Adipocyte (in vitro differentiated cells): ENCODE measurements at regions not wholly inside any gene's neighbourhood (a gene's known extent, or its start where the extent isn't known, plus 50 kb on each side); places are given as distances from the start of the nearest gene placed in this dataset.

ENCODE experiments used
- DNase-seq: peaks from one replicate; pipeline ENCODE4 v3.0.0-alpha.2; 2015; ENCODE audit warnings: low read depth
- H3K27me3 ChIP-seq: replicated peaks from 2 replicates; pipeline ENCODE4 v1.7.0; 2013; ENCODE audit warnings: mild to moderate bottlenecking, low read length, moderate library complexity; ENCODE audit not compliant: control insufficient read depth, insufficient read depth
- H3K36me3 ChIP-seq: 2 replicates; pipeline ENCODE4 v1.7.0; 2013; ENCODE audit warnings: low read length, mild to moderate bottlenecking, moderate library complexity; ENCODE audit not compliant: control insufficient read depth, insufficient read depth, severe bottlenecking
- H3K4me1 ChIP-seq: 2 replicates; pipeline ENCODE4 v1.7.0; 2013; ENCODE audit warnings: mild to moderate bottlenecking, low read length, moderate library complexity; ENCODE audit not compliant: control insufficient read depth, insufficient read depth
- H3K4me3 ChIP-seq: 2 replicates; pipeline ENCODE4 v1.7.0; 2013; ENCODE audit warnings: mild to moderate bottlenecking, low read length, moderate library complexity
- H3K9ac ChIP-seq: 2 replicates; pipeline ENCODE4 v1.7.0; 2013; ENCODE audit warnings: mild to moderate bottlenecking, low read length, moderate library complexity
- H3K9me3 ChIP-seq: 2 replicates; pipeline ENCODE4 v1.7.0; 2013; ENCODE audit warnings: mild to moderate bottlenecking, low read length, moderate library complexity; ENCODE audit not compliant: control insufficient read depth

- Histone ChIP-seq H3K4me3 (no peak overlapping the region), H3K36me3 (no peaks in the 10 kb centered on the region), H3K9me3 (peaks cover 15% of the 10 kb centered on the region), H3K4me1 (no peaks in the 10 kb centered on the region), H3K27me3 (no peaks in the 10 kb centered on the region), H3K9ac (no peak overlapping the region)
- DNase-seq = no peak
Observed at GRCh38 chrX:4379071-4379470, 665.6 kb upstream of the PRKX start.

GRCh38 chrX:4373791-4374190, 660.3 kb upstream of the PRKX start:
- peaks cover 20% of the 10 kb centered on the region for H3K9me3 ChIP-seq
- no peak overlapping the region for H3K4me3 ChIP-seq
- DNase-seq = no peak
- no peak overlapping the region for H3K9ac ChIP-seq
- H3K4me1 ChIP-seq = no peaks in the 10 kb centered on the region
- no peaks in the 10 kb centered on the region for H3K27me3 ChIP-seq
- no peaks in the 10 kb centered on the region for H3K36me3 ChIP-seq

- Histone ChIP-seq H3K9me3 (no peaks in the 10 kb centered on the region), H3K9ac (no peak overlapping the region), H3K36me3 (no peaks in the 10 kb centered on the region), H3K27me3 (no peaks in the 10 kb centered on the region), H3K4me1 (no peaks in the 10 kb centered on the region), H3K4me3 (no peak overlapping the region)
- no peak for DNase-seq
Observed at GRCh38 chrX:4358577-4358976, 645.1 kb upstream of the PRKX start.

GRCh38 chrX:4322916-4323315, 609.5 kb upstream of the PRKX start:
- peaks cover 2% of the 10 kb centered on the region for H3K9me3 ChIP-seq

GRCh38 chrX:4320436-4320947, 607.0 kb upstream of the PRKX start:
- Histone ChIP-seq H3K9me3 (no peaks in the 10 kb centered on the region), H3K27me3 (no peaks in the 10 kb centered on the region), H3K4me3 (no peak overlapping the region), H3K9ac (no peak overlapping the region), H3K36me3 (no peaks in the 10 kb centered on the region), H3K4me1 (no peaks in the 10 kb centered on the region)
- no peak for DNase-seq

More at GRCh38 chrX:4322916-4323315, 609.5 kb upstream of the PRKX start:
- Histone ChIP-seq H3K27me3 (no peaks in the 10 kb centered on the region), H3K9ac (no peak overlapping the region), H3K4me3 (no peak overlapping the region), H3K36me3 (no peaks in the 10 kb centered on the region), H3K4me1 (no peaks in the 10 kb centered on the region)
- no peak for DNase-seq

GRCh38 chrX:4315891-4316290, 602.4 kb upstream of the PRKX start:
- Histone ChIP-seq H3K27me3 (no peaks in the 10 kb centered on the region), H3K4me3 (no peak overlapping the region), H3K36me3 (no peaks in the 10 kb centered on the region), H3K9ac (no peak overlapping the region), H3K9me3 (no peaks in the 10 kb centered on the region), H3K4me1 (no peaks in the 10 kb centered on the region)
- DNase-seq = no peak

GRCh38 chrX:4314586-4314985, 601.1 kb upstream of the PRKX start:
- H3K9ac ChIP-seq = no peak overlapping the region

GRCh38 chrX:4277122-4277521, 563.7 kb upstream of the PRKX start:
- no peak overlapping the region for H3K9ac ChIP-seq
- DNase-seq = no peak
- no peak overlapping the region for H3K4me3 ChIP-seq
- no peaks in the 10 kb centered on the region for H3K4me1 ChIP-seq
- H3K36me3 ChIP-seq = no peaks in the 10 kb centered on the region
- no peaks in the 10 kb centered on the region for H3K9me3 ChIP-seq
- H3K27me3 ChIP-seq = no peaks in the 10 kb centered on the region

More at GRCh38 chrX:4314586-4314985, 601.1 kb upstream of the PRKX start:
- Histone ChIP-seq H3K9me3 (no peaks in the 10 kb centered on the region), H3K4me3 (no peak overlapping the region), H3K27me3 (no peaks in the 10 kb centered on the region), H3K36me3 (no peaks in the 10 kb centered on the region), H3K4me1 (no peaks in the 10 kb centered on the region)
- no peak for DNase-seq

- Histone ChIP-seq H3K4me1 (no peaks in the 10 kb centered on the region), H3K4me3 (no peak overlapping the region), H3K36me3 (no peaks in the 10 kb centered on the region), H3K9ac (no peak overlapping the region), H3K27me3 (no peaks in the 10 kb centered on the region), H3K9me3 (no peaks in the 10 kb centered on the region)
- no peak for DNase-seq
Observed at GRCh38 chrX:4268676-4269075, 555.2 kb upstream of the PRKX start.

- no peaks in the 10 kb centered on the region for H3K36me3 ChIP-seq
- no peak overlapping the region for H3K4me3 ChIP-seq
Observed at GRCh38 chrX:4265036-4265435, 551.6 kb upstream of the PRKX start.

GRCh38 chrX:4263030-4263803, 549.8 kb upstream of the PRKX start:
- Histone ChIP-seq H3K36me3 (no peaks in the 10 kb centered on the region), H3K4me1 (no peaks in the 10 kb centered on the region), H3K4me3 (no peak overlapping the region), H3K9ac (no peak overlapping the region), H3K27me3 (no peaks in the 10 kb centered on the region), H3K9me3 (no peaks in the 10 kb centered on the region)
- DNase-seq = peak; percentile 2

More at GRCh38 chrX:4265036-4265435, 551.6 kb upstream of the PRKX start:
- DNase-seq = no peak
- no peaks in the 10 kb centered on the region for H3K27me3 ChIP-seq
- H3K9ac ChIP-seq = no peak overlapping the region
- no peaks in the 10 kb centered on the region for H3K4me1 ChIP-seq
- H3K9me3 ChIP-seq = no peaks in the 10 kb centered on the region

- no peak for DNase-seq
Observed at GRCh38 chrX:4253092-4253491, 539.6 kb upstream of the PRKX start.

More at GRCh38 chrX:4253092-4253491, 539.6 kb upstream of the PRKX start:
- H3K27me3 ChIP-seq = no peaks in the 10 kb centered on the region
- no peaks in the 10 kb centered on the region for H3K9me3 ChIP-seq
- H3K4me1 ChIP-seq = no peaks in the 10 kb centered on the region
- H3K4me3 ChIP-seq = no peak overlapping the region
- no peak overlapping the region for H3K9ac ChIP-seq
- H3K36me3 ChIP-seq = no peaks in the 10 kb centered on the region
